Keratinocyte (primary cell): ENCODE measurements at regions not wholly inside any gene's neighbourhood (a gene's known extent, or its start where the extent isn't known, plus 50 kb on each side); places are given as distances from the start of the nearest gene placed in this dataset.

Experiments used
- EZH2 ChIP-seq: IDR thresholded peaks from one replicate; pipeline ENCODE4 v1.6.1; 2012; ENCODE audit warnings: inconsistent platforms, mild to moderate bottlenecking, low read length, moderate library complexity
- TF ChIP-seq, protein P1 (sequence below), 3 experiments: IDR thresholded peaks in 1 of 3; conservative IDR thresholded peaks in 1 of 3; optimal IDR thresholded peaks in 1 of 3; 2 replicates in 2 of 3; 3 replicates in 1 of 3; pipeline versions ENCODE3 to v1.5.1; 2011; ENCODE audit warnings: low read length in 3 of 3, mild to moderate bottlenecking in 3 of 3, moderate library complexity in 2 of 3, control low read depth in 1 of 3, inconsistent platforms in 1 of 3; ENCODE audit not compliant: insufficient read depth in 2 of 3; ENCODE audit errors: extremely low read depth in 1 of 3

DNA sequence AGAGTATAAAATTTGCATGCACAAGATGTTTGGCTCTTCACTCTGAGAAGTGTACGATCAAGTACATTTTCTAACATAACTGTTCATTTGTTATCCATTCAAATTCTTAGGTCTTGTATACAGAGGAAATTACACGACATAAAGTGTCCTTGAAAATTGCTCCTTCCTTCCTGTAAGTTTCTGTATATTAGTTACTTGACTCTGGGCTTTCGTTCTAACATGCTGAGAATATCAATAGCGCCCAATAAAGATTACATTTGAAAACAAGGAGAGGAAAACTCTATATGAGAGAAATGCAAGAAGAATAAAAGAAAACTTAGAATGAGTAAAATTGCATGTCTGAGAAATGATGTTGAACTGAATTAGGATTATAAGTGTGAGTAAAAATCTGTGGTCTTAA is 722.5 kb upstream of the CADM2 start:
- no peak for TF ChIP-seq EZH2
- TF ChIP-seq, protein P1, sequence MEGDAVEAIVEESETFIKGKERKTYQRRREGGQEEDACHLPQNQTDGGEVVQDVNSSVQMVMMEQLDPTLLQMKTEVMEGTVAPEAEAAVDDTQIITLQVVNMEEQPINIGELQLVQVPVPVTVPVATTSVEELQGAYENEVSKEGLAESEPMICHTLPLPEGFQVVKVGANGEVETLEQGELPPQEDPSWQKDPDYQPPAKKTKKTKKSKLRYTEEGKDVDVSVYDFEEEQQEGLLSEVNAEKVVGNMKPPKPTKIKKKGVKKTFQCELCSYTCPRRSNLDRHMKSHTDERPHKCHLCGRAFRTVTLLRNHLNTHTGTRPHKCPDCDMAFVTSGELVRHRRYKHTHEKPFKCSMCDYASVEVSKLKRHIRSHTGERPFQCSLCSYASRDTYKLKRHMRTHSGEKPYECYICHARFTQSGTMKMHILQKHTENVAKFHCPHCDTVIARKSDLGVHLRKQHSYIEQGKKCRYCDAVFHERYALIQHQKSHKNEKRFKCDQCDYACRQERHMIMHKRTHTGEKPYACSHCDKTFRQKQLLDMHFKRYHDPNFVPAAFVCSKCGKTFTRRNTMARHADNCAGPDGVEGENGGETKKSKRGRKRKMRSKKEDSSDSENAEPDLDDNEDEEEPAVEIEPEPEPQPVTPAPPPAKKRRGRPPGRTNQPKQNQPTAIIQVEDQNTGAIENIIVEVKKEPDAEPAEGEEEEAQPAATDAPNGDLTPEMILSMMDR (optimal IDR thresholded peaks at IDR 0.05 in 1 of 3, IDR thresholded peaks at IDR 0.05 in 1 of 3, conservative IDR thresholded peaks at IDR 0.05 in 1 of 3; ENCODE audit: extremely low read depth in 1 of 3, insufficient read depth in 2 of 3, low read length in 3 of 3), result no peak
